ENCODE measurements at regions not wholly inside any gene's neighbourhood (a gene's known extent, or its start where the extent isn't known, plus 50 kb on each side); places are given as distances from the start of the nearest gene placed in this dataset.
"Not testable (repeated sequence)": the region's sequence is repeated elsewhere in the genome, so short reads cannot be mapped to it uniquely, and the experiment has no call there.

- DNase-seq (ENCODE audit: low read depth, low spot score) = no peak
- TF ChIP-seq, protein P1, sequence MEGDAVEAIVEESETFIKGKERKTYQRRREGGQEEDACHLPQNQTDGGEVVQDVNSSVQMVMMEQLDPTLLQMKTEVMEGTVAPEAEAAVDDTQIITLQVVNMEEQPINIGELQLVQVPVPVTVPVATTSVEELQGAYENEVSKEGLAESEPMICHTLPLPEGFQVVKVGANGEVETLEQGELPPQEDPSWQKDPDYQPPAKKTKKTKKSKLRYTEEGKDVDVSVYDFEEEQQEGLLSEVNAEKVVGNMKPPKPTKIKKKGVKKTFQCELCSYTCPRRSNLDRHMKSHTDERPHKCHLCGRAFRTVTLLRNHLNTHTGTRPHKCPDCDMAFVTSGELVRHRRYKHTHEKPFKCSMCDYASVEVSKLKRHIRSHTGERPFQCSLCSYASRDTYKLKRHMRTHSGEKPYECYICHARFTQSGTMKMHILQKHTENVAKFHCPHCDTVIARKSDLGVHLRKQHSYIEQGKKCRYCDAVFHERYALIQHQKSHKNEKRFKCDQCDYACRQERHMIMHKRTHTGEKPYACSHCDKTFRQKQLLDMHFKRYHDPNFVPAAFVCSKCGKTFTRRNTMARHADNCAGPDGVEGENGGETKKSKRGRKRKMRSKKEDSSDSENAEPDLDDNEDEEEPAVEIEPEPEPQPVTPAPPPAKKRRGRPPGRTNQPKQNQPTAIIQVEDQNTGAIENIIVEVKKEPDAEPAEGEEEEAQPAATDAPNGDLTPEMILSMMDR (IDR thresholded peaks at IDR 0.05; ENCODE audit: insufficient read depth, low read length, missing control alignments) = no peak
- ChIA-PET POLR2A (no interaction called here), CTCF (interaction anchor here (1.6 kb wide), 1 partner anchor 13 kb away, joined by 6 read pairs; no protein-coding TSS in a partner anchor)
- H3K4me3 ChIP-seq (ENCODE audit: low read depth, low read length) = no peak overlapping the region
These were observed 50.3 kb upstream of the ATP6AP2 start for GRCh38 chrX:40530509-40530908.

- DNase-seq (ENCODE audit: low read depth, low spot score) = no peak
- TF ChIP-seq, protein P1 (IDR thresholded peaks at IDR 0.05; ENCODE audit: insufficient read depth, low read length, missing control alignments) = no peak
- H3K4me3 ChIP-seq (ENCODE audit: low read depth, low read length) = no peak overlapping the region
- CTCF ChIA-PET = no interaction called here
- POLR2A ChIA-PET = no interaction called here
These were observed 53.2 kb upstream of the ATP6AP2 start for GRCh38 chrX:40527543-40527942.

GRCh38 chrX:40526412-40526811, 54.4 kb upstream of the ATP6AP2 start:
- ChIA-PET POLR2A (no interaction called here), CTCF (interaction anchor here (0.7 kb wide), 1 partner anchor 18 kb away, joined by 3 read pairs; no protein-coding TSS in a partner anchor)
- H3K4me3 ChIP-seq (ENCODE audit: low read depth, low read length) = no peak overlapping the region
- DNase-seq (ENCODE audit: low read depth, low spot score) = no peak
- TF ChIP-seq, protein P1 (IDR thresholded peaks at IDR 0.05; ENCODE audit: insufficient read depth, low read length, missing control alignments) = no peak

- POLR2A ChIA-PET; DNase-seq (ENCODE audit: low read depth, low spot score); H3K4me3 ChIP-seq (ENCODE audit: low read depth, low read length): not testable (repeated sequence)
- CTCF ChIA-PET = interaction anchor here (0.7 kb wide), 1 partner anchor 19 kb away, joined by 3 read pairs; no protein-coding TSS in a partner anchor
These were observed 54.9 kb upstream of the ATP6AP2 start for GRCh38 chrX:40525901-40526300.

DNA sequence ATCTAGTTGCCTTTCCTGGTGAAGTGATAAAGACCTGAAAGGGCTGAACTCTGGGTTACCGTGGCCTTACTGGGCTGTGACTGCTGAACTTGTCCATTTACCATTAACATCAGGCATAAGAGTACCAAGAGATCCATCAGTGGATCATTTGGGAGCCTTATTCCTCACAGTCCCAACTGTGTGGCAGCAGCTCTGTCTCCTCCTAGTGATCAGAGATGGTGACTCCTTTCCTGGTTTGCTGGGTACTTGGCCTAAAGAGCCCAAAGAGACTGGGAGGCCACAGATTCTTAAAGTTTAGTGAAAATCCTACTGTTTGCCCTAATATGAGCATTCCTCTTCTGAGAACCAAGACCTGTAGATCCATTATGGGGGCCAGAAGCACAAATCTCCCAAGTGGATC, 56.3 kb upstream of the ATP6AP2 start:
- H3K4me3 ChIP-seq (ENCODE audit: low read depth, low read length) = no peak overlapping the region
- ChIA-PET POLR2A (no interaction called here), CTCF (no interaction called here)
- DNase-seq (ENCODE audit: low read depth, low spot score) = no peak
- TF ChIP-seq, protein P1 (IDR thresholded peaks at IDR 0.05; ENCODE audit: insufficient read depth, low read length, missing control alignments) = peak; percentile 11

DNA sequence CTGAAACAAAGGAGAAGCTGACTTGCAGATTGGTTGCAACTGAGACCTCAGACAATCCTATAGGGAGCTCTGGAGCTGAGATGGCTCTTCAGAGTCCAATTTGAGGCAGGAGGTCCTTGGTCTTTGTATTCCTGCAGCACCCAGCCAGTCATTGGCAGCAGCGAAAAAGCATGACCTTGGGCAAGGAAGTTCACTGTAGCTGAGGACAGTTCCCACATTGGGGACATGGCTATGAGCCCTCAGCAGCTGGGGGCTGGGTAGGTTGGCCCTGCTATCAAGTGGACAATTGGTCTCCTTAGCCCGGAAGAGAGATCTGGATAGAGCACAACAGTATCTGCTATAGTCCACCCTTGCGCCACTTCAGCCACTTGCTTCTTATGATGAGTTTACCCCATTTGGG, 56.9 kb upstream of the ATP6AP2 start:
- no peak for DNase-seq (ENCODE audit: low read depth, low spot score)
- ChIA-PET CTCF (no interaction called here), POLR2A (no interaction called here)
- TF ChIP-seq, protein P1 (IDR thresholded peaks at IDR 0.05; ENCODE audit: insufficient read depth, low read length, missing control alignments) = no peak
- no peak overlapping the region for H3K4me3 ChIP-seq (ENCODE audit: low read depth, low read length)

DNA sequence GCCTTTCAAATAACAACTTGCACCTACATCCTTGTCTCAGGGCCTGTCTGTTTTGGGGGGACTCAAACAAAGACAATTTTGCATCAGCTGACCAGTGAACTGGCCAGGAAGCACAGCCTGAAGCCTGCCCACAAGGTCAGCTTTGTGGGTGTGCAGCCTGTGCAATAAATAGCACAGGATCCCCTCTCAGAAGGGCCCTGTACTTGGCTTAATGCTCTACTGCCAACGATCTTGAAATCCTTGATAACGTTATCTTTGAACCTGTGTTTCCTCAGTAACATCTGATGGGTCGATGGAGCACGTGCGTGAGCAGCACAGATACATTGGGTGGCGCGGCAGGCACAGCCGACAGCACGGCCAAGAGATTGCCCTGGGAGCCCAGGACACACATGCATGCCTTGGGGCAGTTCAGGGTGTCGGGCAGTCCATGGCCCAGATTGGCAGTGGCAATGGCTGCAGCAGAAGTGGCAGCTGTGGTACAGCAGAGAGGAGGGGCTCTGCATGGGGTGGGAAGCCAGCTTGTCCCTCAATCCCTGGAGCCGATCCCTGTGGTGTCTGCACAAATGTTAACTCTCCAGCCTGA, 58.8 kb upstream of the ATP6AP2 start:
- no peak for DNase-seq (ENCODE audit: low read depth, low spot score)
- TF ChIP-seq, protein P1 (IDR thresholded peaks at IDR 0.05; ENCODE audit: insufficient read depth, low read length, missing control alignments) = no peak
- no peak overlapping the region for H3K4me3 ChIP-seq (ENCODE audit: low read depth, low read length)
- ChIA-PET POLR2A (no interaction called here), CTCF (no interaction called here)
